BLaER1 (cell line): ENCODE measurements at regions not wholly inside any gene's neighbourhood (a gene's known extent, or its start where the extent isn't known, plus 50 kb on each side); places are given as distances from the start of the nearest gene placed in this dataset.

Experiments used
- H3K27ac ChIP-seq: shearing (Covaris generic); formaldehyde crosslinking; 2 replicates; pipeline ENCODE4 v1.8.1; 2022
- H3K27me3 ChIP-seq: shearing (Covaris generic); formaldehyde crosslinking; 2 replicates; pipeline ENCODE4 v1.8.1; 2022
- H3K36me3 ChIP-seq: shearing (Covaris generic); formaldehyde crosslinking; 2 replicates; pipeline ENCODE4 v1.8.1; 2022
- H3K4me1 ChIP-seq: shearing (Covaris generic); formaldehyde crosslinking; 2 replicates; pipeline ENCODE4 v1.8.1; 2022
- H3K4me2 ChIP-seq: shearing (Covaris generic); formaldehyde crosslinking; 2 replicates; pipeline ENCODE4 v1.8.1; 2022
- H3K4me3 ChIP-seq: shearing (Covaris generic); formaldehyde crosslinking; 2 replicates; pipeline ENCODE4 v1.8.1; 2022
- H3K9ac ChIP-seq: shearing (Covaris generic); formaldehyde crosslinking; 2 replicates; pipeline ENCODE4 v1.8.1; 2022
- H3K9me3 ChIP-seq: shearing (Covaris generic); formaldehyde crosslinking; 2 replicates; pipeline ENCODE4 v1.8.1; 2022
- H4K20me1 ChIP-seq: shearing (Covaris generic); formaldehyde crosslinking; 2 replicates; pipeline ENCODE4 v1.8.1; 2022
- Cebpa-rat ChIP-seq: shearing (Covaris generic); IDR thresholded peaks from 2 replicates; pipeline ENCODE4 v1.8.1; 2022

DNA sequence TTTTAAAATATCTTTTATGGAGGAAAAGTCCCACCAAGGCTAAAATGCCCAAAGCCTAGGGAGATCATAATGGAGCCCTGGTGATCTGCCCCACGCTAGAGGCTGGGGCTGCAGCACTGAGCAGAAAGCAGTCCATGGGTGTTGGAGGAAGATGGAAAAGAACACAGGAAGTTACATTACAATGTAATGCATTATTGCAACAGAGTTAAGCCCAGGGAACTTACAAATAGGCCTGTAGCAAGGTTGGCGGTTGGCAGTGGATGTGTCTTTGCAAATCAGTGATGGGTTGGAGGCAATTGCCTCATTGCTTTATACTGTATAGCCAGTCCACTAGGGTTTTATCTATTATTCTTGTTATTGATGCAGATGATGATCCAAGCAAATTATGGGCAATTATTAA, 399.9 kb downstream of the NDFIP2 start:
- Histone ChIP-seq H3K9me3 (no peaks in the 10 kb centered on the region), H3K36me3 (no peaks in the 10 kb centered on the region), H3K27me3 (no peaks in the 10 kb centered on the region), H3K4me2 (no peak overlapping the region), H4K20me1 (no peaks in the 10 kb centered on the region), H3K9ac (no peak overlapping the region), H3K27ac (no peak overlapping the region), H3K4me3 (no peak overlapping the region), H3K4me1 (no peaks in the 10 kb centered on the region)
- no peak for TF ChIP-seq Cebpa-rat

DNA sequence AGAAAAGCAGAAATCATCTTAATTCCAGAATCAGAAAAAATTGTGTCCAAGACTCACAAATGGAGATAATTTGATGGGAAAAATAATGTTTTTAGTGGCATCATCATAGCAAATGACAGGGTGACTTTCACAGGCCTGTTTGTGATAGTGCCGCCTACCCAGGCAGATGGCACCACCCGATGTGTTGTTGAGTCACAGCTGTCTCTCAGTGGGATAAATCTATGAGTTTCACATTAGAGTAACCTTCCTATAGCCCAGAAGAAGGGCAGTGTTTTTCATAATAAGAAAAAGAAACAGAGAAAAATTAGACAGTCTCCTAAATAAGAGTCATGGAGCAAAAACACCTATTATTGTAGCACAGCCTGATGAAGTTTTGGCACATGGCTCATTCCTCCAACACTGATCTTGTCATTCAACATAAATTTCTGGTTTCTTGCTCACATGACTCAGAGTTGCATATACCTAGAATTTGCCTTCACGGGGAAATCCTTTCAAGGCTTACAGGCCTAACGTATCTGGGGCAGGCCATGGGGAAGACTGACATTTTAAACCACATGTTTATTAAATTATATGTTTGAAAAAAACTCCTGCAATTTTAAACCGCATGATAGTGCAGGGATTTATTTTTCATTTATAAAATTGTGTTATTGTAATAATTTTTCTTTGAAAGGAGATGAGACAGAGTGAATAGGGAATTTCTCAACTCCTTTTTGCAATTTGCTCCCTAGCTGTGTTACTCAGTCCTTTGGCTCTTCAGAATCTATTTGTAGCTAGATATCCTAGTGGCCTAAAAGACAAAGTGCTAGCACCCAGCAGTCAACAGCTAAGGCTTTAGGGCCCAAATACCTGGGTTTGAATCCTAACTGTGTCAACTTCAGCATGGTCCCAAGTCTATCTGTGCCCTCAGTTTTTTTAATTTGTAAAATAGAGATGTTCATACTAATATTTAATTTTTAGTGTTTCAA, 393.7 kb downstream of the NDFIP2 start:
- Histone ChIP-seq H3K27ac (no peak overlapping the region), H3K4me2 (no peak overlapping the region), H3K4me3 (no peak overlapping the region), H4K20me1 (no peaks in the 10 kb centered on the region), H3K9me3 (no peaks in the 10 kb centered on the region), H3K9ac (no peak overlapping the region), H3K27me3 (no peaks in the 10 kb centered on the region), H3K36me3 (no peaks in the 10 kb centered on the region), H3K4me1 (no peaks in the 10 kb centered on the region)
- TF ChIP-seq Cebpa-rat, result no peak

DNA sequence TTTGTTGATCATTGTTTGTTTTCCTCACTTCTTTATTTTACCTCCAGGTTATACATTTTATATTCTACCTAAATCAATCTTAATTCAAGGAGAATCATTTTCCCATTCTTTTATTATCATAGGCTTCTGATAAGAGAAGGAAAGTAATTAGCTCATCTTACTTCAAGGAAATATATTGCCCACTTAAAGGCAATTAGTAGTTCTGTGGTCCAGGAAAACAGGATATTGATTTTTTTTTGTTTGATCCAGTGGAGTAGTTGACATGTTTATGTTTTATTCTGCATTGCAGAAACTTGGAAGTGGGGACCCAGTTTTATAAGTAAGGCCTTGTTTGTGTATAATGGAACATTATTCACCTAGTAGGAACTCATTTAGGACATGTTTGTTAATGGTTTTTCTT, 390.6 kb downstream of the NDFIP2 start:
- H3K27me3 ChIP-seq, result no peaks in the 10 kb centered on the region
- no peak overlapping the region for H3K4me3 ChIP-seq
- H4K20me1 ChIP-seq, result no peaks in the 10 kb centered on the region
- TF ChIP-seq Cebpa-rat, result no peak
- no peak overlapping the region for H3K27ac ChIP-seq
- no peaks in the 10 kb centered on the region for H3K36me3 ChIP-seq
- no peak overlapping the region for H3K9ac ChIP-seq
- H3K4me2 ChIP-seq, result no peak overlapping the region
- no peaks in the 10 kb centered on the region for H3K9me3 ChIP-seq
- no peaks in the 10 kb centered on the region for H3K4me1 ChIP-seq

DNA sequence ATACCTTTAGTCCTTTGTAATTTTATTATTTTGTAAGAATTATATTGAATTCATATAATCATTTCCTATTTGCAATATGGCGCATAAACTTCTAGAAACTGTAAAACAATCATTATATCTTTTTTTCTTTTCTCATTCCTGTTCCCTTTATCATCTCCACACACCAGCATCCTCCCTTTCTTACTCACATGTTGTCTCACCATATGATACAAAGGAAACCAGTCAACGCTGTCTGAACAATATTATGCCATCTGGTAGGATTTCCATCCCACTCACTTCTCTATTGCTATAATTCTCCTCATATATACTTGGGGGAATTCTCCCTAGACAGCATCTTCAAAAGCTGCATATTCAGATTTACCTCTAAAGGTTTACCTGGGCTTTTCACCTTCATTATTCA, 389.8 kb downstream of the NDFIP2 start:
- no peak overlapping the region for H3K4me3 ChIP-seq
- no peaks in the 10 kb centered on the region for H3K36me3 ChIP-seq
- TF ChIP-seq Cebpa-rat, result no peak
- H4K20me1 ChIP-seq, result no peaks in the 10 kb centered on the region
- no peaks in the 10 kb centered on the region for H3K9me3 ChIP-seq
- no peak overlapping the region for H3K27ac ChIP-seq
- no peak overlapping the region for H3K9ac ChIP-seq
- no peaks in the 10 kb centered on the region for H3K27me3 ChIP-seq
- no peak overlapping the region for H3K4me2 ChIP-seq
- H3K4me1 ChIP-seq, result no peaks in the 10 kb centered on the region

DNA sequence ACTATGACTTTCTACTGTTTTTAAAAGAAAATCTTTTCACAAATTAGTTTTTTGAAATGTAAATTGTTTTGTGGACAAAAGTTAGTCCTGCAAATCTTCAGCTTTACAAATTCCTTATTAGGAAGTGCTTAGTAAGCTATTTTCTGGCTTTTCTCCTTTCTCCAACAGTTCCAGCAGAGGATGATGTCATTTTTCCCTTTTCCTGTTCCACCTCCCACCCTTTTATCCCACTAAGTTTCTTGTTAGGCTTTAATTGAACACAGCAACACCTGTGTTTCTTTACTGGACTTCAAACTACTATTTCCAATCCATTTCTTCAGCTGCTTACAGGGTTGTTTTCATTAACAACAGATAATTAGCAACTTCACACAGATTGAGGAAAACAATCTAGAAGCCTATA, 389.2 kb downstream of the NDFIP2 start:
- Histone ChIP-seq H4K20me1 (no peaks in the 10 kb centered on the region), H3K9ac (no peak overlapping the region), H3K4me2 (no peak overlapping the region), H3K27ac (no peak overlapping the region), H3K27me3 (no peaks in the 10 kb centered on the region), H3K4me1 (no peaks in the 10 kb centered on the region), H3K9me3 (no peaks in the 10 kb centered on the region), H3K36me3 (no peaks in the 10 kb centered on the region), H3K4me3 (no peak overlapping the region)
- TF ChIP-seq Cebpa-rat, result no peak

DNA sequence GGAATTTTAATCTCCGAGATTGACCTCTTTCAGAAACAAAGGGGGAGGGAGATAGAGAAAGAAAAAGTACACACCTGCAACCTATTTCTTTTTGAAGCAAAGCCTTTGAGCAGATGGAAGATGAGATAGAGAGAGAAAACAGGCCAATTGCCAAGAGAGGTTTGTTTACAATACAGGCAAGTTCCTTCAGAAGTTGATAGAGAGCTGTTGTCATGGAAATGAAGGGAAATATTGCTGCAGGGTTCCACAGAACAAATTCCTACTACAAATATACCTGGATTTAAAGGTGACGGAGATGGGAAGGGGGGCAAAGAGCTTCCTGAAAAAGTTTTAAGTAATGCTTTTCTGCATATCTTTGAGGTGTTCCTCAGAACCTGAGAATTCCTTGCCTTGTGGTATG, 388.4 kb downstream of the NDFIP2 start:
- Histone ChIP-seq H3K4me3 (no peak overlapping the region), H3K4me2 (no peak overlapping the region), H3K27me3 (no peaks in the 10 kb centered on the region), H3K9ac (no peak overlapping the region), H3K27ac (no peak overlapping the region), H4K20me1 (no peaks in the 10 kb centered on the region), H3K9me3 (no peaks in the 10 kb centered on the region), H3K36me3 (no peaks in the 10 kb centered on the region), H3K4me1 (no peaks in the 10 kb centered on the region)
- TF ChIP-seq Cebpa-rat, result no peak

DNA sequence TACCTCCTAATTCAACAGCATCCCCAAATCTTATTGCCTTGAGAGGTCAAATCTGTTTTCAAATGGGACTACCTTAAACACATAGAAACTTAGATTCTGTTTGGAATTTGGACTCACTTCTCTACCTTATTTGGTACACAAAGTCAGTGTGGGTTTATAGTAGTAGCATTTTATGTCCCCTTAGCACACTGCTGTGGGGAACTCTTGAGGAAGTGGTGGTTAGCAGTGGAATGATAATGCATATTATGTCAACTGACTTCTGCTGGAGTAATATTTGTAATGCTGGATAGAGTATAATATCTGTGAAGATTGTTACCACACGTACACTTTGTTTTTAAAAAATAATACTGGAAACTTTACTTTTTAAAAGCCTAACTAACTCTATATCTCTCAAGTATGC, 386.3 kb downstream of the NDFIP2 start:
- Histone ChIP-seq H3K27me3 (no peaks in the 10 kb centered on the region), H4K20me1 (no peaks in the 10 kb centered on the region), H3K4me3 (no peak overlapping the region), H3K4me2 (no peak overlapping the region), H3K27ac (no peak overlapping the region), H3K9me3 (no peaks in the 10 kb centered on the region), H3K4me1 (no peaks in the 10 kb centered on the region), H3K9ac (no peak overlapping the region), H3K36me3 (no peaks in the 10 kb centered on the region)
- TF ChIP-seq Cebpa-rat, result no peak

DNA sequence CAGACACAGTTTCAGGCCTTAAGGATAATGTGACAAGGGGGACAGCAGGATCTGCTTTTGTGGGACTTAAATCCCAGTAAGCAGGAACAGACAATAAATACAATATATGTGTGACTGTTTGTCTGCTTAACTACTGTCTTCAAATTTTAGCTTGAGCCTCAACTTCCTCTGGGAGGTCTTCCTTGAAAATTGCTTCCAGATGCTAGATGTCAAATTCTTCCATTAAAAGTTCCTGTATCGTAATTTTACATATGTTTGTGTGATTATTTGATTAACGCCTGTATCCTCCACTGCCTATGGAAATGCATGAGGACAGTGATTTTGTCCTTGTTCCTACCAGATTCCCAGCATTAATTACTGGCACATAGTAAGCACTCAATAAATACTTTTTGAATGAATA, 385.5 kb downstream of the NDFIP2 start:
- no peaks in the 10 kb centered on the region for H4K20me1 ChIP-seq
- H3K27ac ChIP-seq, result no peak overlapping the region
- H3K4me2 ChIP-seq, result no peak overlapping the region
- H3K36me3 ChIP-seq, result no peaks in the 10 kb centered on the region
- H3K4me1 ChIP-seq, result no peaks in the 10 kb centered on the region
- no peaks in the 10 kb centered on the region for H3K9me3 ChIP-seq
- no peaks in the 10 kb centered on the region for H3K27me3 ChIP-seq
- no peak for TF ChIP-seq Cebpa-rat
- no peak overlapping the region for H3K4me3 ChIP-seq
- no peak overlapping the region for H3K9ac ChIP-seq

DNA sequence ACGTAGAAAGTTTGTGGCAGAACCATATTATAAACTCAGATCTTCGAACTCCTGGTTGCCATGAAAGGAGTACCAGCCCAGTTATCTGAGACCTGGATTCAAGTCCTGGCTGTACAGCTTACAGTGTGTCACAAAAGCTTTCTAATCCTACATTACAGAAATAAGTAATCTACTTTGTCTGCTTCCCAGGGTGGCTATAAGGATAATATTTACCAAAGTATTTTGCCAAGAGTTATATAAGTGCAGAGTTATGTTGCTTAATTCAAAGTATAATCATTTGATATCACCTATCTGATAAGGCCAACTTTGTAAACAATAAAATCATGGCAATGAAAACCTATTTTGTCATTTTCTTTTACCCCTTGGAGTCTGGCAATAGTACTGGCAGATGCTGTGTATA, 381.6 kb downstream of the NDFIP2 start:
- no peak for TF ChIP-seq Cebpa-rat
- no peaks in the 10 kb centered on the region for H3K36me3 ChIP-seq
- H3K4me3 ChIP-seq, result no peak overlapping the region
- H3K27ac ChIP-seq, result no peak overlapping the region
- H3K27me3 ChIP-seq, result no peaks in the 10 kb centered on the region
- no peaks in the 10 kb centered on the region for H4K20me1 ChIP-seq
- H3K4me1 ChIP-seq, result no peaks in the 10 kb centered on the region
- H3K9ac ChIP-seq, result no peak overlapping the region
- no peak overlapping the region for H3K4me2 ChIP-seq
- H3K9me3 ChIP-seq, result no peaks in the 10 kb centered on the region

DNA sequence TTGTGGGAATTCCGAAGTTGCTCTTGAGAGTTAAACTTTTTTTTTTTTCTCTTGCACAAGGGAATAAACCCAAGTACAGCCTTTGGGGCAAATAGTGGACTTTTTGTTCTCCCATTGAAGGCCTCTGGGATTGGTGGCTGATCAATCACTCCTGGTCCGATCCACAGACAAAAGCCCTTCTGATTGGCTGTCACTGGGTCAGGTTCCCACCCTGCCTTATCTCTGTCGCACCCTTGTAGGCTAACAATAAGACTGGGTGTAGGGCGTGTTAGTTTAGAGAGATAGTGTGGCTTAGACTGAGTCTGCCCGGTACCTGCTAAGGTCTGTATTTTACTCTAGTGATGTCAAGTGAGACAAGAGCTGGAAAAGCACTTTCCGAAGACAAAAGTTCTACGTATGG, 380.8 kb downstream of the NDFIP2 start:
- TF ChIP-seq Cebpa-rat, result no peak
- Histone ChIP-seq H3K4me3 (no peak overlapping the region), H3K9me3 (no peaks in the 10 kb centered on the region), H3K9ac (no peak overlapping the region), H3K36me3 (no peaks in the 10 kb centered on the region), H3K27ac (no peak overlapping the region), H3K27me3 (no peaks in the 10 kb centered on the region), H4K20me1 (no peaks in the 10 kb centered on the region), H3K4me2 (no peak overlapping the region), H3K4me1 (no peaks in the 10 kb centered on the region)
